MM.1S (cell line): ENCODE measurements at regions not wholly inside any gene's neighbourhood (a gene's known extent, or its start where the extent isn't known, plus 50 kb on each side); places are given as distances from the start of the nearest gene placed in this dataset.

Experiments
- DNase-seq: peaks from one replicate; pipeline ENCODE4 v3.0.0-alpha.2; 2015
- H2AFZ ChIP-seq: fragments of 300-600 bp; sonication (generic); 2 replicates; pipeline ENCODE4 v1.6.0; 2016; ENCODE audit warnings: antibody characterized with exemption, low read length
- H3F3A ChIP-seq: fragments of 300-600 bp; sonication (generic); 2 replicates; pipeline ENCODE4 v1.6.1; 2016; ENCODE audit warnings: mild to moderate bottlenecking, antibody characterized with exemption, low read length, moderate library complexity, mixed read lengths; ENCODE audit not compliant: insufficient read depth
- H3K27ac ChIP-seq: fragments of 300-600 bp; sonication (generic); 2 replicates; pipeline ENCODE4 v1.5.1; 2016; ENCODE audit warnings: mild to moderate bottlenecking, low read length
- H3K27me3 ChIP-seq: fragments of 300-600 bp; sonication (generic); replicated peaks from 2 replicates; pipeline ENCODE4 v1.6.0; 2016; ENCODE audit warnings: low read length; ENCODE audit not compliant: insufficient read depth
- H3K36me3 ChIP-seq: fragments of 300-600 bp; sonication (generic); replicated peaks from 2 replicates; pipeline ENCODE4 v1.6.1; 2016; ENCODE audit warnings: mild to moderate bottlenecking, low read length, mixed read lengths; ENCODE audit not compliant: insufficient read depth
- H3K4me1 ChIP-seq: fragments of 300-600 bp; sonication (generic); 2 replicates; pipeline ENCODE4 v1.6.1; 2016; ENCODE audit warnings: low read length, mixed read lengths
- H3K4me2 ChIP-seq: fragments of 300-600 bp; sonication (generic); 2 replicates; pipeline ENCODE4 v1.6.0; 2016; ENCODE audit warnings: low read depth, low read length
- H3K4me3 ChIP-seq: fragments of 300-600 bp; sonication (generic); 2 replicates; pipeline ENCODE4 v1.5.1; 2016; ENCODE audit warnings: low read length, mixed read lengths
- H3K79me2 ChIP-seq: fragments of 300-600 bp; sonication (generic); 2 replicates; pipeline ENCODE4 v1.6.1; 2016; ENCODE audit warnings: mixed run types, low read length, mixed read lengths
- H3K9ac ChIP-seq: fragments of 300-600 bp; sonication (generic); 2 replicates; pipeline ENCODE4 v1.6.1; 2016; ENCODE audit warnings: low read length, mixed read lengths
- H3K9me2 ChIP-seq: fragments of 300-600 bp; sonication (generic); replicated peaks from 2 replicates; pipeline ENCODE4 v1.6.1; 2016; ENCODE audit warnings: mild to moderate bottlenecking, low read length, mixed read lengths; ENCODE audit not compliant: insufficient read depth
- H3K9me3 ChIP-seq: fragments of 300-600 bp; sonication (generic); replicated peaks from 2 replicates; pipeline ENCODE4 v1.6.1; 2016; ENCODE audit warnings: mild to moderate bottlenecking, low read length, mixed read lengths; ENCODE audit not compliant: insufficient read depth
- H4K20me1 ChIP-seq: fragments of 300-600 bp; sonication (generic); 2 replicates; pipeline ENCODE4 v1.6.1; 2016; ENCODE audit warnings: mild to moderate bottlenecking, low read length, moderate library complexity, mixed read lengths; ENCODE audit not compliant: insufficient read depth
- CTCF ChIP-seq: fragments of 300-600 bp; sonication (generic); IDR thresholded peaks from 2 replicates; pipeline ENCODE4 v1.5.1; 2016; ENCODE audit warnings: antibody characterized with exemption, low read length, mixed read lengths
- EZH2 ChIP-seq: fragments of 300-600 bp; sonication (generic); optimal IDR thresholded peaks from 2 replicates; pipeline ENCODE3; 2017; ENCODE audit warnings: low read depth, mild to moderate bottlenecking, antibody characterized with exemption, low read length, mixed read lengths
- EZH2phosphoT487 ChIP-seq: fragments of 300-600 bp; sonication (generic); IDR thresholded peaks from 2 replicates; pipeline ENCODE4 v1.6.1; 2018; ENCODE audit warnings: antibody characterized with exemption, low read length

GRCh38 chr2:217610401-217610814 is 392.4 kb downstream of the TNS1 start:
- peak overlapping the region; percentile 38 for H2AFZ ChIP-seq
- peak overlapping the region; percentile 72 for H3K9ac ChIP-seq

DNA sequence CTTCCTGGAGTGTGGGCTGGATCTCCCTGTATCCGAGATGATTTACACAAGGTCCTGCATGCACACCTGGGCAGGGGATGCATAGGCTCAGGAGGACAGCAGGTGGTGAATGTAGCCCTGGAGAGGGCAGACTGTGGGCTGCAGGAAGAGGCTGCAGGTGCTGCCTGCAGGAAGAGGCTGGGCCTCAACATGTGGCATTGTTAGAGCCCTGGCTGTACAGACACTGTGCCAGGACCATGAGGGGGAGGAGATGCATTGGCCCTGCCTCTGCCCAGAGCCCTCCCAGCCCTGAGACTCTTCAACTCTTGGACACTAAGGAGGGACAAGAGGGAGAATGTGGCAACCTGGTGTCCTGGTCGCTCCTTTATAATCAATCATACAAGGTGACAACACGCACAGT is 392.8 kb downstream of the TNS1 start:
- peak overlapping the region; percentile 99 for H3K27ac ChIP-seq
- H4K20me1 ChIP-seq = no peaks in the 10 kb centered on the region
- no peaks in the 10 kb centered on the region for H3K9me3 ChIP-seq
- H3K79me2 ChIP-seq = no peaks in the 10 kb centered on the region
- peak overlapping the region; percentile 70 for H3K4me2 ChIP-seq
- TF ChIP-seq EZH2phosphoT487 (no peak), CTCF (peak; percentile 6; the same call in 1 of the 2 replicates), EZH2 (no peak)
- peak overlapping the region; percentile 38 for H2AFZ ChIP-seq
- peaks cover 23% of the 10 kb centered on the region for H3F3A ChIP-seq
- H3K27me3 ChIP-seq = no peaks in the 10 kb centered on the region
- peak; percentile 88 for DNase-seq
- peak overlapping the region; percentile 72 for H3K9ac ChIP-seq
- H3K4me3 ChIP-seq = peak overlapping the region; percentile 29; the same call in 1 of the 2 replicates
- H3K9me2 ChIP-seq = no peaks in the 10 kb centered on the region
- no peaks in the 10 kb centered on the region for H3K36me3 ChIP-seq
- H3K4me1 ChIP-seq = peaks cover 28% of the 10 kb centered on the region

More at GRCh38 chr2:217610401-217610814, 392.4 kb downstream of the TNS1 start:
- TF ChIP-seq EZH2phosphoT487 = no peak
- H3K27me3 ChIP-seq = no peaks in the 10 kb centered on the region
- peak overlapping the region; percentile 70 for H3K4me2 ChIP-seq
- no peaks in the 10 kb centered on the region for H3K79me2 ChIP-seq
- peak overlapping the region; percentile 99 for H3K27ac ChIP-seq
- no peaks in the 10 kb centered on the region for H3K9me2 ChIP-seq
- peak overlapping the region; percentile 29; the same call in 1 of the 2 replicates for H3K4me3 ChIP-seq
- H3K9me3 ChIP-seq = no peaks in the 10 kb centered on the region
- no peaks in the 10 kb centered on the region for H4K20me1 ChIP-seq
- H3K36me3 ChIP-seq = no peaks in the 10 kb centered on the region
- peak; percentile 97 for DNase-seq
- H3K4me1 ChIP-seq = peaks cover 28% of the 10 kb centered on the region
- H3F3A ChIP-seq = peaks cover 23% of the 10 kb centered on the region

DNA sequence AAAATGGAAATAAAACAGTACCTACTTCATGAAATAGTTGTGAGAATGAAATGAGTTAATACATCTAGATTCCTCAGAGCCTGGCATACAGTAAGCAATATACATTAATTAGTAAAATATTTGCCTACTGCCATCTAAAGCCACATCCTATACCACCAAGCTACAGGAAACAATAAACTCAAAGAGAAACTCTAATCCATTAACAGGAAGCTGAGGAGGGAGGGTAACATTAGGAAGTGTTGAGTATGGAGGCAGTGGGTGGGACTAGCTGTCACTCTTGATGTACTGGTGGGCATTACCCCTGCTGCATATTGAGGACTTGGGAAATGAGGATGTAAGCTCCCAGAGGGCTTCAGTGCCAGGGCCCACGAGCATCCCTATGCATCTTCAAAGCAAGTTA is 396.5 kb downstream of the TNS1 start:
- Histone ChIP-seq H3K4me2 (no peak overlapping the region), H3K4me3 (no peak overlapping the region), H3K36me3 (no peaks in the 10 kb centered on the region), H4K20me1 (no peaks in the 10 kb centered on the region), H3K9me3 (no peaks in the 10 kb centered on the region), H3K79me2 (no peaks in the 10 kb centered on the region), H3K9me2 (no peaks in the 10 kb centered on the region), H3F3A (peaks cover 18% of the 10 kb centered on the region), H3K4me1 (peaks cover 21% of the 10 kb centered on the region), H3K27me3 (no peaks in the 10 kb centered on the region), H3K9ac (no peak overlapping the region), H2AFZ (no peak overlapping the region), H3K27ac (no peak overlapping the region)
- TF ChIP-seq EZH2 (no peak), EZH2phosphoT487 (no peak), CTCF (no peak)
- no peak for DNase-seq

DNA sequence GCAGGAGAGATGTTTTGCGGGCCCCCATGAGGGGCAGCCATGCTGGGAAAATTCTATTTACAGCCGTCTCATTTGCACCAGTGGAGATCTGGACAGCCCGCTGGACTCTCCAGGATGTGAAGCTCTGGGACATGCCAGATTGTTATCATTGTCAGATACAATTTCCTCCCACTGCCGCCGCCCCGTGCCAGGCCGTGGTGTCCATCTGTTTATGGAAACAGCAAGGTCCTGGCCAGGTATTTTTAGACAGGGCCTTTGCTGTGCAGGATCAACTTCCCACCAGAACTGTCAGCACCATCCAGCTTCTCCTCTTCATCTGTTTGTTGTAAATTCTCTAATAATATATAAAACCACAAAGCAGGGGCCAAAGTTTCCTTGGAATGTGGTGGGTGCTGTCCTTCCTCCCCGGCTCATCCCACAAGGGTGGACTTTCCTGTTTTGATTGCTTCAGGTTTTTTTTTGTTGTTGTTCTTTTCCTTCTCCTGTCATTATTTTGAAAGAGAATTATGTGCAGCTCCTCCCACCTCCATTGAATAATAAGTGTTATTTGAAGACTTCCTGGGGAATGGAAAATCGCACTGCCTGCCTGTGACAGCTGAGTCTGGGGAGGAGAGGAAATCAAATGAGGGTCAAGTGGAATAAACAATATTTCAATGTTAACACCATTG is 398.1 kb downstream of the TNS1 start:
- no peaks in the 10 kb centered on the region for H3K9me3 ChIP-seq
- no peak overlapping the region for H2AFZ ChIP-seq
- no peaks in the 10 kb centered on the region for H3K27me3 ChIP-seq
- peaks cover 3% of the 10 kb centered on the region; the same call in 1 of the 2 replicates for H3F3A ChIP-seq
- no peak for DNase-seq
- H3K4me1 ChIP-seq = peaks cover 6% of the 10 kb centered on the region
- no peak overlapping the region for H3K9ac ChIP-seq
- H3K27ac ChIP-seq = no peak overlapping the region
- no peak overlapping the region for H3K4me3 ChIP-seq
- no peaks in the 10 kb centered on the region for H3K79me2 ChIP-seq
- no peaks in the 10 kb centered on the region for H4K20me1 ChIP-seq
- H3K4me2 ChIP-seq = no peak overlapping the region
- H3K36me3 ChIP-seq = no peaks in the 10 kb centered on the region
- TF ChIP-seq CTCF (no peak), EZH2phosphoT487 (no peak), EZH2 (no peak)
- H3K9me2 ChIP-seq = no peaks in the 10 kb centered on the region
